HG03039 (cell line): ENCODE measurements at regions not wholly inside any gene's neighbourhood (a gene's known extent, or its start where the extent isn't known, plus 50 kb on each side); places are given as distances from the start of the nearest gene placed in this dataset.

ENCODE experiments used
- ATAC-seq: cut with Tn5 transposase; IDR thresholded peaks from one replicate; pipeline ENCODE4 v1.9.1; 2021; ENCODE audit warnings: mild to moderate bottlenecking, moderate library complexity; ENCODE audit not compliant: unreplicated experiment

DNA sequence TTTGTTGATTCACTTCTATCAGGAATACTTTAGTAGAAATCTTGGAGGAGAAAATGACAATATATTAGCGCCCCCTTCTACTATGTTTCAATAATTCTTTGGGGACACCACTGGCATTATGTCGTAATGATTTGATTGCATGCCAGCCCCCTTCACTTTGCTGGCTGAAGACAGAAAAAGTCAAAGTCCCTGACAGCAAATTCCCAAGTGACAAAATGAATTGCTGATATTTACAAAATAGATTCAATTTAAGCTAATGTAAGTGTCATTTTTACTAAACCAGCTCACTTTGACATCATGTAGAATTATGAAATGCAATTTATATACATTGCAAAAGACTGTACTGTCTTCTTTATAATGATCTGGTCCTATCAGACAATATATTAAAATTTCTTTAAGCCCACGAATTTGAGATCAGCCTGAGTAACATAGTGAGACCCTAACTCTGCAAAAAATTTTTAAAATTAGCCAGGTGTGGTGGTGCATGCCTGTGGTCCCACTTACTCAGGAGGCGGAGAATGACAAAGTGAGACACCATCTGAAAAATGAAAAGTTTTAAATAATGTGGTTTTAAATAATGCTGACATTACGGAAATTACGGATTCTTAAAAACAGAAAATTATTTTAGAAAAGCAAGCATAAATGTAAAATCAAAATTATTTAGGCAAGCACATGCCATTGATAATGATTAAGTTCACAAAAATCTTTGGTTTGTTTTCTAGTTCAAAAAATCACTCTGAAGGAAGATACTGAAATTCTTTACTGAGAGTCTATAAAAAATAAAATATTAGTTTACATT lies 520.1 kb upstream of the PKDCC start:
- no peak for ATAC-seq

DNA sequence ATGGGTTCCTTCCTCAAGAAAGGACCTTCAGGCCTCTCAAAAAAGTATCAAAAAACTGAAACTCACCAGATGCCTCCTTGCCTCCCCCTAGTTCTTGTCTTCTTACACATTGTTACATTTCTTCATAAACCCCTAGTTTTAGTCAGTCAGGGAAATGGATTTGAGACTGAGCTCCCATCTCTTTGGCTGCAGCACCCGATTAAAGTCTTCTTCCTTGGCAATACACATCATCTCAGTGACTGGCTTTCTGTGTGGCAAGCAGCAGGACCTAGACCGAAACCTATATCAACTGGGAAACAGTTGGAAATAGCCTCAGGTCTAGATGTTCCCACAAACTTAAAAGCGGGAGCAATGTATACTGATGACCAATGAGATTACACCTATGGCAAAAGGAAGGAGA lies 512.2 kb upstream of the PKDCC start:
- ATAC-seq, result no peak

- no peak for ATAC-seq
Measured at GRCh38 chr2:41540272-41540998, 507.4 kb upstream of the PKDCC start.

GRCh38 chr2:41543726-41544125 lies 504.1 kb upstream of the PKDCC start:
- ATAC-seq, result no peak

DNA sequence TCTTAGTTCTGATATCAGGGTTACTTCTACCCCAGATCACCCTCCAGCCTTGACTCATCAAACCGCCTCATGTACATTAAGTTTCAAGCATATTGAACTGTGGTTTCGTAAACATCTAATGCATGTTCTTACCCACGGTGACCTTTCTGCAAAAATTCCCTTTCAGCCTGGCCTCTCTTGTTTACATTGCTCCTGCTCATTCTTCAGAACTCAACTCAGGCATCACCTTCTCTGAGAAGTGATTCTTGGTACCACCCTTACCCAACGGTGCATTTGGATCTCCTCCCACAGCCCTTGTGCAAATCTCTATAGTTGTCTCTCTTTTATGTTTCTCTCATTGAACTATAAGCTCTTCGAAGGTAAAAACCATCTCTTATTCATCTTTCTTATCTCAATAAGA lies 503.1 kb upstream of the PKDCC start:
- no peak for ATAC-seq

DNA sequence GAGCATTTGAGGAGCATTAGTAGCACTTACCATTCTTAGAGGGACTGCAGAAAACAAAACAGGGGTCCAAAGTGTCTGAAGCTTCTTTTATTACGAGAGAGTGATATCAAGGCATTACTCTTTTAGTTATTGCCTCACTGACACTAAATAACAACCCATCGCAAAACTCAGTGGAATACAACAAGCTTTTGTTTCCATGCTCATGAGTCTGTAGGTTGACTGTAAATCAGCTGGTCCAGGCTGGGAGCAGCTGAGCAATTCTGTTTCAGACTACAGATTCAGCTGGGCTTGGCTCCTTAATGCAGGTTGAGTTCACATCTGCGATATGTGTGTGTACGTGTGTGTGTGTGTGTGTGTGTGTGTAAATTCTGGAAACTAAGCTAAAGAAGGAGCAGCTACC lies 501.8 kb upstream of the PKDCC start:
- ATAC-seq, result no peak

DNA sequence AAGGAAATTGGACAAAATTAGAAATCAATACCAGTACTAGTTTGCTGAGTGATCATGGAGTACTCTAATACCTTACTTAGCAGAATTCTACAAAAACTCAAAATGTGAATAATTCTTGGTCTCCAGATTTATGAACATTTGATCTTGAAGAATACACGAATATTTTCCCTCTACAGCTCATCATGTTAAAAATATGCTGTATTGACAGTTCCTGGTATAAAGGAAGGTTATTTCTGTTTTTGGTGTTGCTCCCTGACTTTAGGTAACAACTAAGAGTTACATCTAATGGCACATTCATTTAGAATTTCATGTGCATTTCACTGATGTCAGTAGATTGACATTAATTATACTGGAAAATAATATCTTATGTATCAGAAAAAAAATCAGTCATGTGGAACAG lies 479.2 kb upstream of the PKDCC start:
- no peak for ATAC-seq

DNA sequence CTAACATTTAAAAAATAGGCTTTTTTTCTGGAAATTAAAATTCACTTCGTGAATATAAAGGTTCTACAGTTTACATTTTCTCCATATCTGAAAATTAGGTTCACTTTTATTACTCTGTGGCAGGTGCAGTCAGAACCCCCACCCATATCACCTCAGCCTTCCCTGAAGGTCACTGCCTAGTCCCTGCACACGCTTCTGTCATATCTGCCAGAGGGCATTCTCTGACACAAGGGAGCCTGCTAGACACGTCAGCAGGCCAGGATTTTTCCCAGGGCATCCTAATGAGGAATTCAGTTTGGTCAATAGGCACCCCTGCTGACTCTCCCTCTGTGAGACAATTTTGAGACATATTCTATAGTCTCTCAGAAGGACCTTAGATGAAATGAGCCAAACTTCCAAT lies 475.7 kb upstream of the PKDCC start:
- no peak for ATAC-seq

- ATAC-seq, result no peak
Measured at GRCh38 chr2:41576423-41576822, 471.4 kb upstream of the PKDCC start.

DNA sequence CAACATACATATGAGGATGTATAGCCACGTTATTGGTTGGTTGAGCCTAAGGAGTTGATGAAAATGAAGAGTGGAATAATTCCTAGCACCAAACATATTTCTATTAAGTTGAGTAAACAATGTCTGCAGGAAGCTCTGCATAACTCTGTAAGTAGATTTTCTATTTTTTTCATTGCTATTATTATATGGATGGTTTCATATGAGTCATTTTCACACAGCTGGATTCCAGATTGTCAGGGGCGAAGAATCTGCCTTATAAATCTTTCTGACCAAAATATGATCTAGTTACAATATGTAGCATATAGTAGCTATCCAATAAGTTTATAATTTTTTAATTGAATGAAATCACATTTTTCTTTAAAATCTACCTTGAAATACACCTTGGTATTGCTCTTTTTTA lies 468.0 kb upstream of the PKDCC start:
- ATAC-seq, result no peak

DNA sequence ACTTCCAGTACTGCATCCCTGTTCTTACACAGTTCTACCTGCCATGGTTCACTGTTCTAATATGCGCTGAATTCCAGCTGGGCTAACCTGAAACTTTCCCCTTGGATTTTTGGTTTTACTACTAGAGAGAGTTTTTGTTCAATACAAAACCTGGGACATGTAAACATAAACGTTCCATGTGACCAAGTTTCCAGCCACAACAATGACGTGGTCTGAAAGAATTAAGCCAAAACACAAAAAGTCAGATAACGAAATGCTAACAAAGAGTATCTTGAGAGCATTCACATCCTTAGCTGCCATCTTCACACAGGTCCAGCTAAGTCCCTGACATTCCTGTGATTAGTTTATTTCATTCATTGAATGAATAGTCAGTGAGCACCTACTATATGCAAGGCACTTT lies 467.0 kb upstream of the PKDCC start:
- no peak for ATAC-seq

GRCh38 chr2:41595240-41595639 lies 452.6 kb upstream of the PKDCC start:
- ATAC-seq, result no peak

DNA sequence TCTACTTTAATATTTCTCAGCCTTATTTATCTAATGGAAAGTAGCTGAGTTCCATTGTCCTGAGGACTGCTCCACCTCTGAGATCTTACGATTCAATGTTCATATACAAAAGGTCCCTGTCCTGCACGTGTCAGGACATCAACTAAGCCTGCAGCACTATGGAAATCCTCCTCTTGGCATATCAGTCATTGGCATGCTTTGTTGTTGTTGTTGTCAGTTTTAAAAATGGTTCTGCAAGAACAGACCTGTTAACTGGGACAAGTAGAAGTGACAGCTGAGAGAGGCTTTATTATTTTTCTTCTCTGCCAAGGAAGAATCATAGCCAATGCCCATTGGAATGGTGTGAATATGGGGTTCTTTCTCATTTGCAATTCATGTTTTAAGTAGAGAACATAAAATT lies 450.1 kb upstream of the PKDCC start:
- ATAC-seq, result no peak

DNA sequence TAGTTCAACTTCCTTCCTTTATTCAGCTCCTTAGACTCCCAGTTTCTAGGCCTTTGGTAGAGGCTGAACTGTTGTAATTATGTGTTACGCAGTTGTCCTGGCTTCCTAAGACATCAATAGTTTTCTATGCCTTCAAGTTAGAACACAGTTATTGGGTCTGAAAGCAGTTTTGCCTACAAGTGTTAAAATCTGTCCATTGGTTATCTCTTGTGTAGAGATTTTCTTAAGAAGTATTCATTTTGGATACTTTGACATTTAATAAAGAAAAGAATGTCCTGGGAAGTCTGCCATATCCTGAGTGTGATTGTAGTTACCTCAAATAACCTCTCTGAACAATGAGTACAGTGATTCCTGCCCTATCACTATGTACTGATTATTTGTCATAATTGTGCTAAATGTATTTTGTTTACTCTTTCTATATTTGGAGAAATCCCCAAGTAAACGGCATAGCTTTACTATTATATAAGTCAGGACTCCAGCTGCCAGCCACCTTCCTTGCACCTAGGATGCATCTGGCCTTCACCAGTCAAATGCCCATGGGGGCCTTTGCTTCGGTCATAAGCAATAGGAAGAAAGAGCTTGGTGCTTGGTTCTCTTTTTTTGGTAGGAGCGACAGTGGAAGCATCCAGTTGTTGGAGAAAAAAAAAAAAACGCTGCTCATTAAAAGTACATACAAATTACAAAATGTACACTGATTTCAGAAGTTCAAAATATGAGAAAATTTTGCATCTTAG lies 449.5 kb upstream of the PKDCC start:
- ATAC-seq, result no peak

GRCh38 chr2:41600460-41600859 lies 447.4 kb upstream of the PKDCC start:
- ATAC-seq, result no peak

DNA sequence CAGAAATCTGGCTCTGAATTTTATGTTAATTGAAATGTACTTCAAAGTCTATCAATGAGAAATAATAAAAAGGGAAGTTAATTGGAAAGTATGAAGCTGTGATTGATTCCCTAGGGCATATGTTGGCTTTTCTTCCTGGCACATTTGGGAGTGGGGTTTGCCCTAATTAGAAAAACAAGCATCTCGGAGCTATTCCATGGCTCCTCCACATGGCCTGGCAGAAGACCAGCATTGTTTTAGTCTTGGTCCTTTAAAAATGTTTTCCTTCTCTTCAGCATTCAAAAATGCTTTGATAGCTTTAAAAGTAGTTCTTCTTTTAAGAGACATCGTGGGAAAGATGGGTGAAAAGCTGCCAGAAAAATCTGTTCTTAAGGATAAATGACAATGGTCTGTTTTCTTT lies 445.5 kb upstream of the PKDCC start:
- ATAC-seq, result no peak

DNA sequence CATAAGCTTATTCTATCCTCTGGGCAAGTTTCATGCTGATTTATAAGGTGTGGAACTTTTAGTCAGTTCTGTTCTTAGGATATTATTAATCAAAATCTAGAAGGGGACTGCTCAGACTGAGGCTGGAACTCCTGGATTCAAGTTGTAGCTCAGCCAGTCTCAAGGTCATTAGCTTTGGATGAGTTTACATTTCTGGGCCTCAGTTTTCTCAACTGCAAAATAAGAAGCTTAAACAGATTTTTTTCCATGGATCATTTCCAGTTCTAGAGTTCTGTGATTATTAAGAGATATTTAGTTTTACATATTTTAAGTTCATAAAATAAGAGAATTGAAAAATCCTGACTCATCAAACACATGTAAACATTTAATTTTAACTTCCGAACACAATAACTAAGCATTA lies 442.5 kb upstream of the PKDCC start:
- no peak for ATAC-seq

- no peak for ATAC-seq
Measured at GRCh38 chr2:41605914-41606313, 441.9 kb upstream of the PKDCC start.

DNA sequence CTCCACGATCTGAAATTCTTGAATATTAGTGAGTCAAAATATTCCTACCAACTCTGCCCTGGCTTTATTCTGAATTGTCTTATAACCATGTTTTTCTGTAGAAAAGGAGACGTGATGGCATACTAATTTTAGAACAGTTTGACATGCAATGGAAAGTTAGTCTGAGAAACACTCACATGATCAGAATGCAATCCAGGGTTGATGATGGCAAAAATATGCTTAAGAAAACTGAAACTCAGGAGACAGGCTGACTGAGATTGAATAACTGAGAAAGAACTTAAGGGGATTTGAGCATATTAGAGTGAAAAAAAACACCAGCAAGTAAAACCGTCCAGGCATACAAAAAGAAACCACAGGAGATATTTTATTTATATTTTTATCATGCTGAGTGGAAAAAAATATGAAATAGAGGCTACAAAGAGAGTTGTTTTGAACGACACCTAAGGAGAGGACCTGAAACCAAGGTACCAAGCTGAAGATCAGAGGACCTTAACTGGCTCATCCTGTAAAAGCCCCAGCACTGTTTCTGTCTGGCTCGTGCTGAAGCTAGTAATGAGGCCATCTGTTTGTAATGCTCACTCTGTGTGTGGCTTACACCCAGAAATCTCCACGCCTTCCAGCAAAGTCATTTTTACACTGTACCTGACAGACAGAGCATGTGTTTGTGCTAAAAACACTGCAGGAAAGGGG lies 437.2 kb upstream of the PKDCC start:
- ATAC-seq, result no peak

DNA sequence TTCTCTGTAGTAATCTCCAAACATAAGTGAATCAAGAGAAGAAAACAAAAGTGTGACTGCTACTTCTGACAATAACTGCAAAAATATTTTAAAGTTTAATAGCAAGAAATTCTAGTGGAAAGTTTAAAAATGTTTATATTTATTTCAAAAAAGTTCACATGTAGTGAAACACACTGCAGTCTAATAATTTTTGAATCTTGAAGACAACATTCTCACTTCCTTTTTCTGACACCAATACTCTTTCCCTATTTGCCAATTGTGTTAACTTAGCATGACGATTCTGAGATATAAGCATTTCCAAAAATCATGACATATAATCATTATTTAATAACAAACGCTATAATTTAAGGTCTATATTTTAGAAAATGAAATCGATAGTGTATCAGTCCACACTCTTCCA lies 429.1 kb upstream of the PKDCC start:
- ATAC-seq, result no peak

GRCh38 chr2:41621095-41621494 lies 426.7 kb upstream of the PKDCC start:
- no peak for ATAC-seq
